A673 (cell line): ENCODE measurements at regions not wholly inside any gene's neighbourhood (a gene's known extent, or its start where the extent isn't known, plus 50 kb on each side); places are given as distances from the start of the nearest gene placed in this dataset.

Experiments used
- EZH2 ChIP-seq: fragments of 200-600 bp; sonication (generic); IDR thresholded peaks from 2 replicates; pipeline ENCODE4 v1.6.1; 2017; ENCODE audit warnings: borderline replicate concordance, low read depth, mild to moderate bottlenecking, mixed read lengths, antibody characterized with exemption, low read length; ENCODE audit not compliant: poor library complexity, severe bottlenecking
- TF ChIP-seq, protein P1 (sequence below): fragments of 300-800, 200-600 bp; sonication (generic); conservative IDR thresholded peaks from 2 replicates; pipeline ENCODE4 v1.5.1; 2017; ENCODE audit warnings: low read depth, mild to moderate bottlenecking, antibody characterized with exemption, low read length, moderate library complexity, mixed read lengths

- TF ChIP-seq, protein P1, sequence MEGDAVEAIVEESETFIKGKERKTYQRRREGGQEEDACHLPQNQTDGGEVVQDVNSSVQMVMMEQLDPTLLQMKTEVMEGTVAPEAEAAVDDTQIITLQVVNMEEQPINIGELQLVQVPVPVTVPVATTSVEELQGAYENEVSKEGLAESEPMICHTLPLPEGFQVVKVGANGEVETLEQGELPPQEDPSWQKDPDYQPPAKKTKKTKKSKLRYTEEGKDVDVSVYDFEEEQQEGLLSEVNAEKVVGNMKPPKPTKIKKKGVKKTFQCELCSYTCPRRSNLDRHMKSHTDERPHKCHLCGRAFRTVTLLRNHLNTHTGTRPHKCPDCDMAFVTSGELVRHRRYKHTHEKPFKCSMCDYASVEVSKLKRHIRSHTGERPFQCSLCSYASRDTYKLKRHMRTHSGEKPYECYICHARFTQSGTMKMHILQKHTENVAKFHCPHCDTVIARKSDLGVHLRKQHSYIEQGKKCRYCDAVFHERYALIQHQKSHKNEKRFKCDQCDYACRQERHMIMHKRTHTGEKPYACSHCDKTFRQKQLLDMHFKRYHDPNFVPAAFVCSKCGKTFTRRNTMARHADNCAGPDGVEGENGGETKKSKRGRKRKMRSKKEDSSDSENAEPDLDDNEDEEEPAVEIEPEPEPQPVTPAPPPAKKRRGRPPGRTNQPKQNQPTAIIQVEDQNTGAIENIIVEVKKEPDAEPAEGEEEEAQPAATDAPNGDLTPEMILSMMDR = no peak
- TF ChIP-seq EZH2 = no peak
Measured at GRCh38 chr7:125399408-125399807, 469.8 kb upstream of the POT1 start.
